OCI-LY1 (cell line): ENCODE measurements at regions not wholly inside any gene's neighbourhood (a gene's known extent, or its start where the extent isn't known, plus 50 kb on each side); places are given as distances from the start of the nearest gene placed in this dataset.

Experiments used
- EZH2 ChIP-seq: fragments of 200-600 bp; sonication (generic), shearing (Covaris generic); IDR thresholded peaks from 2 replicates; pipeline ENCODE4 v1.8.0; 2017; ENCODE audit warnings: borderline replicate concordance, mixed run types, mild to moderate bottlenecking, antibody characterized with exemption, low read length, moderate library complexity, mixed read lengths
- TF ChIP-seq, protein P1 (sequence below): fragments of 200-600 bp; sonication (generic), shearing (Covaris generic); IDR thresholded peaks from 2 replicates; pipeline ENCODE4 v1.5.1; 2017; ENCODE audit warnings: mild to moderate bottlenecking, antibody characterized with exemption, low read length, moderate library complexity, mixed read lengths

DNA sequence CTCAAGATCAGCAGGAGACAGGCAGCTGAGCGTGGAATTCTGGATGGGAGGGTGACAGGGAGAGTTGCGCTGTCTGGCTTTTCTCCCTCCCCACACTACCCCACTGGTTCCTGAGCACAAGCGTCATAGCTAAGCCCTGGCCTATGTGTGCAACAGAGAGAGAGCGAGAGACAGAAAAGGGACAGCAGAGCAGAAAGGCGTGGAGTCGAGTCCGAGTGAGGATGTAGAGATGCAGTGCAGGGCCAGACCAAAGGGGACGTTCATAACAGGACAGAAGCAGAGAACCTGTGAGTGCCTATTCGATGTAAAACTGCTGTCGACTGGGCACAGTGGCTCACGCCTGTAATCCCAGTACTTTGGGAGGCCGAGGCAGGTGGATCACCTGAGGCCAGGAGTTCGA is 94.0 kb upstream of the TMEM45B start:
- TF ChIP-seq, protein P1, sequence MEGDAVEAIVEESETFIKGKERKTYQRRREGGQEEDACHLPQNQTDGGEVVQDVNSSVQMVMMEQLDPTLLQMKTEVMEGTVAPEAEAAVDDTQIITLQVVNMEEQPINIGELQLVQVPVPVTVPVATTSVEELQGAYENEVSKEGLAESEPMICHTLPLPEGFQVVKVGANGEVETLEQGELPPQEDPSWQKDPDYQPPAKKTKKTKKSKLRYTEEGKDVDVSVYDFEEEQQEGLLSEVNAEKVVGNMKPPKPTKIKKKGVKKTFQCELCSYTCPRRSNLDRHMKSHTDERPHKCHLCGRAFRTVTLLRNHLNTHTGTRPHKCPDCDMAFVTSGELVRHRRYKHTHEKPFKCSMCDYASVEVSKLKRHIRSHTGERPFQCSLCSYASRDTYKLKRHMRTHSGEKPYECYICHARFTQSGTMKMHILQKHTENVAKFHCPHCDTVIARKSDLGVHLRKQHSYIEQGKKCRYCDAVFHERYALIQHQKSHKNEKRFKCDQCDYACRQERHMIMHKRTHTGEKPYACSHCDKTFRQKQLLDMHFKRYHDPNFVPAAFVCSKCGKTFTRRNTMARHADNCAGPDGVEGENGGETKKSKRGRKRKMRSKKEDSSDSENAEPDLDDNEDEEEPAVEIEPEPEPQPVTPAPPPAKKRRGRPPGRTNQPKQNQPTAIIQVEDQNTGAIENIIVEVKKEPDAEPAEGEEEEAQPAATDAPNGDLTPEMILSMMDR: no peak
- TF ChIP-seq EZH2: no peak
